IMR-90 (cell line): ENCODE measurements at regions not wholly inside any gene's neighbourhood (a gene's known extent, or its start where the extent isn't known, plus 50 kb on each side); places are given as distances from the start of the nearest gene placed in this dataset.

Experiments
- ATAC-seq: fragments of 200-7000 bp; cut with Tn5 transposase; 2 replicates; pipeline ENCODE4 v1.9.1; 2020; ENCODE audit warnings: low read depth, mild to moderate bottlenecking, moderate library complexity
- BruUV-seq: library from RNA; stranded (reverse); fragments of 400-500 nt; replicated peaks from 2 replicates; lab custom pipeline; 2021; lab: Mats Ljungman, UMichigan
- CTCF ChIA-PET: fragments of 300-600 bp; formaldehyde crosslinking; extraction: SDS; loops from one replicate; lab custom pipeline; 2021; ENCODE audit warnings: antibody characterized with exemption; lab: Yijun Ruan, JAX
- POLR2A ChIA-PET: fragments of 300-600 bp; sonication (Branson Sonifier 250); formaldehyde crosslinking; loops from one replicate; lab custom pipeline; 2022; ENCODE audit warnings: antibody characterized with exemption; ENCODE audit not compliant: unreplicated experiment; lab: Charles Lee
- DNase-seq: peaks from one replicate; pipeline ENCODE4 v3.0.0; 2013
- H2AFZ ChIP-seq: replicated peaks from 2 replicates; pipeline ENCODE3; 2013; ENCODE audit warnings: low read length, mild to moderate bottlenecking; ENCODE audit not compliant: poor library complexity
- H2AK5ac ChIP-seq: 2 replicates; pipeline ENCODE4 v1.6.1; 2013; ENCODE audit warnings: low read depth, low read length, inconsistent platforms
- H2AK9ac ChIP-seq: replicated peaks from 2 replicates; pipeline ENCODE3; 2013; ENCODE audit warnings: mild to moderate bottlenecking, low read depth, low read length, moderate library complexity; ENCODE audit not compliant: poor library complexity
- H2BK120ac ChIP-seq: 2 replicates; pipeline ENCODE4 v1.6.1; 2013; ENCODE audit warnings: low read depth, low read length, inconsistent platforms
- H2BK15ac ChIP-seq: 3 replicates; pipeline ENCODE4 v1.6.1; 2013; ENCODE audit warnings: low read depth, low read length, inconsistent platforms
- H2BK20ac ChIP-seq: 2 replicates; pipeline ENCODE4 v1.6.1; 2013; ENCODE audit warnings: low read depth, mild to moderate bottlenecking, inconsistent platforms, low read length, moderate library complexity
- H2BK5ac ChIP-seq: 2 replicates; pipeline ENCODE4 v1.6.1; 2013; ENCODE audit warnings: mild to moderate bottlenecking, low read depth, low read length, inconsistent platforms; ENCODE audit not compliant: poor library complexity, severe bottlenecking
- H3K14ac ChIP-seq: replicated peaks from 2 replicates; pipeline ENCODE4 v1.6.1; 2013; ENCODE audit warnings: low read depth, low read length, inconsistent platforms
- H3K18ac ChIP-seq: 2 replicates; pipeline ENCODE4 v1.6.1; 2013; ENCODE audit warnings: low read depth, low read length, control low read depth
- H3K23ac ChIP-seq: 2 replicates; pipeline ENCODE4 v1.6.1; 2013; ENCODE audit warnings: low read depth, low read length, inconsistent platforms
- H3K27ac ChIP-seq: 2 replicates; pipeline ENCODE4 v1.5.1; 2013; ENCODE audit warnings: mild to moderate bottlenecking, control low read depth, low read length; ENCODE audit not compliant: insufficient read depth
- H3K27me3 ChIP-seq: 2 replicates; pipeline ENCODE4 v1.6.1; 2013; ENCODE audit warnings: low read length; ENCODE audit not compliant: control insufficient read depth, insufficient read depth
- H3K36me3 ChIP-seq: 2 replicates; pipeline ENCODE4 v1.6.1; 2013; ENCODE audit warnings: low read length, mixed read lengths; ENCODE audit not compliant: control insufficient read depth, insufficient read depth
- H3K4ac ChIP-seq: 2 replicates; pipeline ENCODE4 v1.6.1; 2013; ENCODE audit warnings: low read depth, low read length, inconsistent platforms
- H3K4me1 ChIP-seq: 2 replicates; pipeline ENCODE4 v1.6.1; 2013; ENCODE audit warnings: low read length, mixed read lengths; ENCODE audit not compliant: control insufficient read depth, insufficient read depth
- H3K4me2 ChIP-seq: 2 replicates; pipeline ENCODE4 v1.6.1; 2013; ENCODE audit warnings: low read depth, mild to moderate bottlenecking, control low read depth, low read length, moderate library complexity
- H3K4me3 ChIP-seq: 2 replicates; pipeline ENCODE4 v1.5.1; 2013; ENCODE audit warnings: low read depth, mild to moderate bottlenecking, control low read depth, low read length, moderate library complexity; ENCODE audit not compliant: insufficient read depth
- H3K56ac ChIP-seq: 2 replicates; pipeline ENCODE4 v1.6.1; 2013; ENCODE audit warnings: low read length, inconsistent platforms; ENCODE audit not compliant: insufficient read depth; ENCODE audit errors: extremely low read depth
- H3K79me1 ChIP-seq, 2 experiments: 2 replicates each; pipeline ENCODE4 v1.6.1; 2013; ENCODE audit warnings: low read length in 2 of 2, inconsistent platforms in 1 of 2, low read depth in 1 of 2
- H3K9ac ChIP-seq: 2 replicates; pipeline ENCODE4 v1.6.1; 2013; ENCODE audit warnings: low read depth, low read length, control low read depth
- H3K9me1 ChIP-seq: 2 replicates; pipeline ENCODE4 v1.6.1; 2013; ENCODE audit warnings: low read length, inconsistent platforms; ENCODE audit not compliant: insufficient read depth
- H3K9me3 ChIP-seq: 2 replicates; pipeline ENCODE4 v1.6.1; 2013; ENCODE audit warnings: low read length; ENCODE audit not compliant: control insufficient read depth, insufficient read depth
- H4K20me1 ChIP-seq: 2 replicates; pipeline ENCODE4 v1.6.1; 2013; ENCODE audit warnings: low read length, inconsistent platforms; ENCODE audit not compliant: insufficient read depth
- H4K5ac ChIP-seq: 2 replicates; pipeline ENCODE4 v1.6.1; 2013; ENCODE audit warnings: mild to moderate bottlenecking, low read depth, low read length, control low read depth
- H4K8ac ChIP-seq, 2 experiments: 2 replicates each; pipeline ENCODE4 v1.6.1; 2013; ENCODE audit warnings: low read depth in 2 of 2, low read length in 2 of 2, control low read depth in 1 of 2, inconsistent platforms in 1 of 2
- H4K91ac ChIP-seq: 2 replicates; pipeline ENCODE4 v1.6.1; 2013; ENCODE audit warnings: low read depth, low read length, inconsistent platforms; ENCODE audit not compliant: insufficient read depth
- BHLHE40 ChIP-seq: fragments of 150-350 bp; IDR thresholded peaks from 2 replicates; pipeline ENCODE4 v1.6.1; 2016; ENCODE audit warnings: mild to moderate bottlenecking, low read depth, low read length
- CEBPB ChIP-seq: IDR thresholded peaks from 2 replicates; pipeline ENCODE4 v1.6.1; 2012; ENCODE audit warnings: low read depth, low read length, improper control_type of control experiment
- CHD1 ChIP-seq: IDR thresholded peaks from 2 replicates; pipeline ENCODE4 v1.6.1; 2012; ENCODE audit warnings: low read depth, low read length, improper control_type of control experiment
- ELK1 ChIP-seq: fragments of 150-350 bp; IDR thresholded peaks from 2 replicates; pipeline ENCODE4 v1.6.1; 2016; ENCODE audit warnings: low read depth, mild to moderate bottlenecking, low read length, moderate library complexity, borderline replicate concordance
- MAFK ChIP-seq: IDR thresholded peaks from 2 replicates; pipeline ENCODE4 v1.6.1; 2012; ENCODE audit warnings: low read depth, low read length, improper control_type of control experiment
- MAZ ChIP-seq: IDR thresholded peaks from 2 replicates; pipeline ENCODE4 v1.6.1; 2012; ENCODE audit warnings: low read depth, mild to moderate bottlenecking, low read length, improper control_type of control experiment, moderate library complexity, borderline replicate concordance
- NFE2L2 ChIP-seq: fragments of 150-350 bp; IDR thresholded peaks from 2 replicates; pipeline ENCODE4 v1.6.1; 2016; ENCODE audit warnings: low read depth, mild to moderate bottlenecking, low read length
- POLR2A ChIP-seq: IDR thresholded peaks from 2 replicates; pipeline ENCODE4 v1.6.1; 2012; ENCODE audit warnings: mild to moderate bottlenecking, low read depth, low read length
- RAD21 ChIP-seq: IDR thresholded peaks from 2 replicates; pipeline ENCODE4 v1.6.1; 2012; ENCODE audit warnings: low read length, improper control_type of control experiment
- RFX5 ChIP-seq: IDR thresholded peaks from 2 replicates; pipeline ENCODE4 v1.8.0; 2012; ENCODE audit warnings: low read depth, mild to moderate bottlenecking, low read length, moderate library complexity
- dilution Hi-C: fragments of 300-500 bp; cut with HindIII; formaldehyde crosslinking; loops from one replicate; pipeline ENCODE4 v1.14.3; 2018; ENCODE audit warnings: low sequenced_read_pairs; ENCODE audit not compliant: unreplicated experiment
- in situ Hi-C: fragments of 300-500 bp; cut with MboI; formaldehyde crosslinking; loops from 3 replicates; pipeline ENCODE4 v1.14.3; 2019; ENCODE audit warnings: low sequenced_read_pairs, inconsistent platforms, mixed read lengths
- intact Hi-C: fragments of 100-400 bp; cut with micrococcal nuclease; formaldehyde crosslinking; loops from 2 replicates; pipeline ENCODE4 v1.10.0; 2022

GRCh38 chr6:65803186-65803585 is 96.2 kb upstream of the EYS start:
- Histone ChIP-seq H3K9ac (no peak overlapping the region), H3K23ac (no peak overlapping the region), H3K4me2 (no peak overlapping the region), H3K9me1 (no peaks in the 10 kb centered on the region), H2AK5ac (no peak overlapping the region), H2BK5ac (no peak overlapping the region), H3K79me1 (no peaks in the 10 kb centered on the region), H4K91ac (no peak overlapping the region), H2BK120ac (no peak overlapping the region), H2AFZ (no peak overlapping the region), H3K4me3 (no peak overlapping the region), H3K27me3 (no peaks in the 10 kb centered on the region), H4K20me1 (no peaks in the 10 kb centered on the region), H3K4ac (no peak overlapping the region), H3K9me3 (no peaks in the 10 kb centered on the region; the same call in 1 of the 2 replicates), H2BK15ac (no peak overlapping the region), H3K36me3 (no peaks in the 10 kb centered on the region), H3K56ac (no peak overlapping the region), H3K14ac (no peak overlapping the region), H2BK20ac (no peak overlapping the region), H2AK9ac (no peak overlapping the region), H3K18ac (no peak overlapping the region), H3K27ac (no peak overlapping the region), H3K4me1 (no peaks in the 10 kb centered on the region), H4K8ac (no peak overlapping the region), H4K5ac (no peak overlapping the region)
- BruUV-seq: no TSS peak
- dilution Hi-C loops: no loop called here
- ATAC-seq (no peak), DNase-seq (no peak)
- intact Hi-C loops: no loop called here
- in situ Hi-C loops: no loop called here
- POLR2A ChIA-PET: no interaction called here
- CTCF ChIA-PET: no interaction called here
- TF ChIP-seq CHD1 (no peak), ELK1 (no peak), RAD21 (no peak), MAZ (no peak), RFX5 (no peak), NFE2L2 (no peak), BHLHE40 (no peak), CEBPB (no peak), MAFK (no peak), POLR2A (no peak)
